NCI-H446 treated with DMSO at 0.1 percent for 48 hours (cell line): ENCODE measurements at regions not wholly inside any gene's neighbourhood (a gene's known extent, or its start where the extent isn't known, plus 50 kb on each side); places are given as distances from the start of the nearest gene placed in this dataset.
"Not testable (repeated sequence)": the region's sequence is repeated elsewhere in the genome, so short reads cannot be mapped to it uniquely, and the experiment has no call there.

Source experiments
- DNase-seq: peaks from one replicate; lab custom pipeline; 2025; lab: John Stamatoyannopoulos, UW

GRCh38 chr7:13092708-13093005 lies 405.2 kb downstream of the ARL4A start:
- no peak for DNase-seq

GRCh38 chr7:13093160-13093559 lies 405.7 kb downstream of the ARL4A start:
- DNase-seq: no peak

GRCh38 chr7:13097499-13097898 lies 410.1 kb downstream of the ARL4A start:
- DNase-seq: no peak

GRCh38 chr7:13098161-13098560 lies 410.7 kb downstream of the ARL4A start:
- DNase-seq: no peak

- no peak for DNase-seq
Observed at GRCh38 chr7:13099154-13099795, 411.8 kb downstream of the ARL4A start.

GRCh38 chr7:13104128-13104527 lies 416.7 kb downstream of the ARL4A start:
- DNase-seq: no peak

GRCh38 chr7:13105209-13105608 lies 417.8 kb downstream of the ARL4A start:
- no peak for DNase-seq

GRCh38 chr7:13106513-13106912 lies 419.1 kb downstream of the ARL4A start:
- no peak for DNase-seq

GRCh38 chr7:13107291-13107690 lies 419.9 kb downstream of the ARL4A start:
- no peak for DNase-seq

- no peak for DNase-seq
Observed at GRCh38 chr7:13108061-13108460, 420.6 kb downstream of the ARL4A start.

GRCh38 chr7:13109201-13109600 lies 421.8 kb downstream of the ARL4A start:
- no peak for DNase-seq

- DNase-seq: no peak
Observed at GRCh38 chr7:13110107-13110506, 422.7 kb downstream of the ARL4A start.

- no peak for DNase-seq
Observed at GRCh38 chr7:13111230-13111629, 423.8 kb downstream of the ARL4A start.

GRCh38 chr7:13114240-13114639 lies 426.8 kb downstream of the ARL4A start:
- not testable (repeated sequence) for DNase-seq

- DNase-seq: no peak
Observed at GRCh38 chr7:13115157-13115772, 427.8 kb downstream of the ARL4A start.

- no peak for DNase-seq
Observed at GRCh38 chr7:13115855-13116254, 428.4 kb downstream of the ARL4A start.

- DNase-seq: no peak
Observed at GRCh38 chr7:13117103-13117502, 429.7 kb downstream of the ARL4A start.

- DNase-seq: no peak
Observed at GRCh38 chr7:13117592-13117991, 430.2 kb downstream of the ARL4A start.

- DNase-seq: not testable (repeated sequence)
Observed at GRCh38 chr7:13124629-13125028, 437.2 kb downstream of the ARL4A start.

GRCh38 chr7:13126347-13126746 lies 438.9 kb downstream of the ARL4A start:
- DNase-seq: no peak

- DNase-seq: no peak
Observed at GRCh38 chr7:13130321-13130720, 442.9 kb downstream of the ARL4A start.

GRCh38 chr7:13130906-13131305 lies 443.5 kb downstream of the ARL4A start:
- DNase-seq: not testable (repeated sequence)

GRCh38 chr7:13132314-13132713 lies 444.9 kb downstream of the ARL4A start:
- no peak for DNase-seq

GRCh38 chr7:13136345-13136744 lies 448.9 kb downstream of the ARL4A start:
- DNase-seq: not testable (repeated sequence)
